GM21515 (cell line): ENCODE measurements at regions not wholly inside any gene's neighbourhood (a gene's known extent, or its start where the extent isn't known, plus 50 kb on each side); places are given as distances from the start of the nearest gene placed in this dataset.

ENCODE experiments used
- ATAC-seq: cut with Tn5 transposase; IDR thresholded peaks from one replicate; pipeline ENCODE4 v1.9.1; 2021; ENCODE audit not compliant: unreplicated experiment

DNA sequence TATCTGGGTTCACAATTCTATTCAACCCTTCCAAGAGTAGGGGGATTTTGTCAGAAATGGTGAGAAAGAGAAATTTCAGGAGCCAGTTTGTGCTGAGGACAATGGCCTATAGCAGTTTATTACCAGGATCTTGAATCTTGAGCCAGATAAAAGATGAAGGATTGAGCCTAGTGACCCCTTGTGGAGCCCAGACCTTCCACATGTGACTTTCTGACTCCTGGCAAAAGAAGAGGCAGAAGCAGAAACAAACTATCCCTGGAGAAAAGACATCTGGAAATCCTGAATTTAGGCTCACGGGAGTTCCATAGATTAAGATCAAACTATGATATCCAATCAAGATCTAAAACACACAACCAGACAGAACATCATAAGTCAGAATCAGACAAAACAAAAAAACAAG is 60.9 kb upstream of the CHRM2 start:
- ATAC-seq, result no peak

DNA sequence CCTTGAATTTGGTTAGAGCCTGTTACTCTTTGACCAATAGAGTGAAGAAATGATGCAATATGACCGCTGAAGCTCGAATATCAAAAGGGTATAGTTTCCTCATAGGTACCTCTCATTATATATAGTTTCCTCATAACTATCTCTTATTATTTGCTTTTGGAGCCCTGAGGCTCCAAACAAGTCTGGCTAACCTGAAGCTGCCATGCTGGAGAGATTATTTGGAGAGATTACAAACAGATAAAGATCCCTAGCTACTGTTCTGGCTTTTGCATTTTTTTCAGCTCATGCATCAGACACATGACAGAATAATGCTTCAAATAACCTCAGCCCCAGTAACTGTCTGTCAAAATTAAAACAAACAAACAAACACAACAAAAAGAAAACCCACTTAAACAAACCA is 65.4 kb upstream of the CHRM2 start:
- ATAC-seq, result no peak

DNA sequence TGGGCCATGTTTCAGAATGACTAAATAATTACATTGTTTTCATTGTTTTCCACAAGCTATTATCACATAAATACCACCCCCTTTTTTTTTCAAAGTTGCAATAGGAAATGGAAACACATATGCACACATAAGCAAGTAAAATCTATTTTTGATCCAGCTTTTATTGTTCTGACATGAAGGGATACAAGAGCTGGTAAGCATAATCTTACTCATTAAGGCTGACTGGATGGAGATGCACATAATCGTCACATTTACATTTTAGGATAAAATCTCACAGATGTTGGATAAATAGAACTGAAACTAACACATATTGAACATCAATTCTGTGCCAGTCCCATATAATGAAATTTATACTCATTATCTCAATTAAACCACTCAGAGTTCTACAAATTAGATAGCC is 84.5 kb upstream of the CHRM2 start:
- ATAC-seq, result no peak

DNA sequence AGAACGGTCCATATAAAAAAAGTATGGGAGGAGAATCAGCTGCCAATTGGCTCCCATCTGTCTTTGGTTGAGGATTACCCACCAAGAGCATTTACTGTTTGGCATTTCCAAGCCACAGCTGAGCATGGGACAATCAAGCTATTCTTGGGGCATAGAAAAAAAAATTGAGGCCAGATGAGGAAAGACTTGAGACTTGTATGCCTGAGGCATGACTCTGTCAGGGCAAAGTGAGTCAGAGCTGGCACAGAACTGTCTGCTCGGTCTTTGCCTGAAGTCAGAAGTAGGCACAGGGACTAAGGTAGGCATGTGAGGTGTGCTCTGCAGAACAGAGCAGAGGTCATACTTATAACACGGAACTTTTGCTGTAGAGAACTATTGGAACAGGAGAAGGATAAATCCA is 126.5 kb upstream of the CHRM2 start:
- ATAC-seq, result no peak

DNA sequence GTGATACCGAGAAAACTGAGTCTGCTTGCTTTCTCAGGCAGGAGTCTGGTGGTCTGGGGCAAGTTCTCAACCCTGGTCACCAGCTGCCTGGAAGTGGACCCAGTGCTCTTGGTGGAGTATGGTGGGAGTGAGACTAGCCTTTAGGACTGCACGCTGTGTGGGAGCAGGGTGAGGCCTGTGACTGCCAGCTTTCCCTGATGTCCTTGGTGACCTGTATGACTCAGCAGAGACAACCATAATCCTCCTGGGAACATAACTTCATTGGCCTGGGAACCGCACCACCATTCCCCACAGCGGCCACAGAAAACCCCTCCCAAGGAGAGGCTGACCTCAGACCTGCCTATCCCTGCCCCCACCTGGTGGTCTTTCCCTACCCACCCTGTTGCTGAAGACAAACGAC is 139.5 kb upstream of the CHRM2 start:
- no peak for ATAC-seq

DNA sequence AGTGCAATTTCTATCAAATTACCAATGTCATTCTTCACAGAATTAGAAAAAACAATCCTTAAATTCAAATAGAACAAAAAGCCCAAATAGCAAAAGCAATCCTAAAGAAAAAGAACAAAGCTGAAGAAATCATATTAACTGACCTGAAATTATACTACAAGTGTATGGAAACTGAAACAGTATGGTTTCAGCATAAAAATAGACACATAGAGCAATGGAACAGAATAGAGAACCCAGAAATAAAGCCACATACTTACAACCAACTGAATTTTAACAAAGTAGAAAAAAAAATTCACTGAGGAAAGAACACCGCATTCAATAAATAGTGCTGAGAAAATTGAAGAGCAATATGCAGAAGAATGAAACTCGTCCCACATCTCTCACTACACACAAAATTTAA is 142.0 kb upstream of the CHRM2 start:
- no peak for ATAC-seq

DNA sequence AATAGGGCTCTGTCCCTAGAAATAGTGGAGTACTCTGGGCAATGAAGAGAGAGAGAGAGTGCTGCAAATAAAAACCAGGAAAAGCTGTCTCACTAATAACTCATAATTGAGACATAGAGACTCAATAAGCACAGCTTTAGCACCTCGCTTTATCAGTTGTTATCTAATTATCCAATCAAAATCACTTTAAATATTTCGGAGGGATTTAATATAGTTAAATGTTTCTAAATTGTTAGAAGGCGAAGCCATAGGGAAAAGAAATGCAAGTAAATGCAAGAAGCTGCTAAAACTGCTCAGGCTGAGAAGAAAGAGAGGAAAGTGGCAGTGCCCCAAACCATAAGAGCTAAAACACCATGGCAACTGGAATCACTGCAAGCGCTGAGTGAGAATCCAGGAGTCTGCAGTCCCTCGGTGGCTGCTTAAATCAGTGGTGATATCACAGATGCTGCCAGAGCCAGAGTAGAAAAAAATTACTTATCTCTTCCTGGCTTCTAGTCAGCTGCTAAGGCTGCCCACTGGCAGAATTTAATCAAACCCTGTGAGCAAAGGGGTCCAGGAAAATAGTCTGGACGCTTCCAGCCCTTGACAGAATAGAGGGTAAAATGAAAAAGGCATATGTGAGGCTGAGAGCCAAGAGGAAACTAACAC is 150.4 kb upstream of the CHRM2 start:
- ATAC-seq, result no peak

DNA sequence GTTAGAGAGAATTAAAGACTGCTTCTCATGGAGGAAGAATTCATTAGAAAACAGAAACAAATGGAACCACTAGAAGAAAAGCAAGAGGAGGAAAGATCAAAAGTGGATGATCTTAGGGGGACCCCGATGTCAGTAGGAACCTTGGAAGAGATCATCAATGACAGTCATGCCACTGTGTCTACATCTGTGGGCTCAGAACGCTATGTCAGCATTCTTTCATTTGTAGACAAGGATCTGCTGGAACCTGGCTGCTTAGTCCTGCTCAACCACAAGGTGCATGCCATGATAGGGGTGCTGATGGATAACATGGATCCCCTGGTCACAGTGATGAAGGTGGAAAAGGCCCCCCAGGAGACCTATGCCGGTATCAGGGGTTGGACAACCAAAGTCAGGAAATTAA is 154.4 kb upstream of the CHRM2 start:
- no peak for ATAC-seq

DNA sequence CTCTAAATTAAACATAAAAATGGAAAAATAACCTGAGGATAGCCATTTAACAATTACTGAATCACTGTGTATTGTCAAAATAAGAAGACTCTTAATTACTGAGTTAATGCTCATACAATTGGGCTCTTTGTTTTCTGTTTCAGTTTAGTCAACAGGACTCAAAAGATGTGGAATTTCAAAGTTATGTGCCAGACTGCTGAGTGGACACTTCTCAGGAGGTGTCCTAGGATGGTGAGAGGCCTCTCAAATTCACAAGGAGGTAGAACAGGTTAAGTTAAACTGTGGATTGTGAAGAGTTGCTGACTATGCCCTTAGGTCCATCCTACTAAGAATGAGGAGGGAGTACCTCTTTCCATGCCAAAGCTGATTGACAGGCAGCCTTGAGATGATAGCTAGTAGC is 157.7 kb upstream of the CHRM2 start:
- no peak for ATAC-seq

DNA sequence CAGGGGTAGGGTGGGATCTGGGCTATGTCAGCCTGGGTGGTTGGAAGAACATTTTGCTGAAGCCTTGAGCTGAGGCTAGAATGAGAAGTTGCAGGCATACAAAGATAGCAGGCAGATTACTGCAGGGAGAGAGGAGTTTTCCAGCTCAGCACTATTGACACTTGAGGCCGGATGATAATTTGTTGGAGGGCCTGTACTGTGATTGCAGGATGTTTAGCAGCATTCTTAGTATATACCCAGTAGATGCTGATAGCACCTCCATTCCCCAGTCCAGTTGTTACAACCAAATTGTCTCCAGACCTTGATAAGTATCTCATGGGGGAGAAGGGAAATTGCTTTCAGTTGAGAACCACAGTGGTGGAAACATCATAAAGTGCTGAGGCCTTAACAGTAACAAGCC is 158.6 kb upstream of the CHRM2 start:
- ATAC-seq, result no peak

DNA sequence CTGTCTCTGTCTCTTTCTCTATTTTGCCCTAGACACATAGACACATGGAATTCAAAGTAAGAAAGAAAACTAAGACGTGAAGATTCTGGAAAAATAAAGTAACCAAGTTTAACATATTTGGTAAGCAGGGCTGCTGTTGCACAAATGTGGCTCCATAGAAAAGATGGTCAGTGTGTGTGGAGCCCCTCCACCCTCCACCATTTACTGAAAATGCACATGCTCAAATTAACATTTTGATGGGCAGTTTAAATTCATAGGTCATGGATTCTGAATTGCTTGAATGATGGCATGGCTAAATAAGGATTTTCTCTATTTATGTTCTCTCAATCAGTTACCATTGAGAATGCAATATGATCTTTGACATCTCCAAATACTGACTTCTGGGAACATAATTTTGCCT is 165.5 kb upstream of the CHRM2 start:
- ATAC-seq, result no peak

DNA sequence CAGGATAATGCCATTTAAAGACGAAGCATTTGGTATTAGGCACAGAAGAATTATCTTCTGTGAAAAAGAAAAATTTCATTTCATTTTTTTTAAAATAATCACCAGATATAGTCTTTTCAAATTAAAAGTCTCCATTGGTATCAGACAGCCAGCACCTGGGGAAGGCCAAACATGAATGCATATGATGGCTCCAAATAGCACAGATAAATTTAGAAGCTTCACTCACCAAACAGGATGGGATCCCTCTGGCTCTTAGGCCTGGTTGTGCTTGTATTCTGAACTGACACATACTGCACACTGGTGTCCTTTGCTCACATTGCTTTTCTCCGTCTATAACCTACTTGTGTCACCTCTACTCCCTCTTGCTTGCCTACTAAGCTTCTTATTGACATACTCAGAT is 169.5 kb upstream of the CHRM2 start:
- ATAC-seq, result no peak

DNA sequence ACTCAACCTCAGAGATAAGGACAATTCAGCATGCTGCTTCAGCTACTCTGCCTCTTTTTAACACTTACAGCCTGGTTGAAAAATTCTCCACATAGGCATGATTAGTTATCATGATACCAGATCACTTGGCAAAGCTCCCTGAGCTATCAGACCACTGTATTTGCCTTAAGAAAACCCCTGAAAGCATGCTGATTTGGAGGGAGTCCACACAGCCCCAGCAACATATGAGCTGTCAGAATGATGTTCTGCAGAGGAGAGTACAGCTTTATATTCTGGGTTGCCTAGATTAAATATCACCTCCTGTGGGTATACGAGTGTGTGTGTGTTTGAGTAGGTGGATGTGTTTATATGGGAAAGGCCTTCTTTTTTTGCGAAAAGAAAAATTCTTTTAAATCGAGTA is 170.2 kb upstream of the CHRM2 start:
- no peak for ATAC-seq

DNA sequence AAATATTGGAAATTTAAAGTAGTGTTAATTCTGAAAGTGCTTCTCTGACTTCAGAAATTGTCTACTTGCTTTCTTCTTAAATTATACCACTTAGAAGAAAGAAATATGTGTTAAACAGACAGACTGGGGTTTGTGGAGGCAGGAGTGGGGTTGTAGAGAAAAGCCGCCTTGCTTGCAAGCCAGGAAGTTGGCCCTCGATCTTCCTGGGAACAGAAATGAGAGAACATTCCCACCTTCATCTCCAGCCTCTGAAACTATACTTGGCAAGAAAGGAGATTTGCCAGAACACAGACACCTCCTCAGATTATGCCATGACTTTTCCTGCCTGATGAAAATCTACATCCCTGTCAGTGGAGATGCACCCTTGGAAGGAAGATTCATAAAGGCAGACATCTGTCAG is 171.2 kb upstream of the CHRM2 start:
- ATAC-seq, result no peak

DNA sequence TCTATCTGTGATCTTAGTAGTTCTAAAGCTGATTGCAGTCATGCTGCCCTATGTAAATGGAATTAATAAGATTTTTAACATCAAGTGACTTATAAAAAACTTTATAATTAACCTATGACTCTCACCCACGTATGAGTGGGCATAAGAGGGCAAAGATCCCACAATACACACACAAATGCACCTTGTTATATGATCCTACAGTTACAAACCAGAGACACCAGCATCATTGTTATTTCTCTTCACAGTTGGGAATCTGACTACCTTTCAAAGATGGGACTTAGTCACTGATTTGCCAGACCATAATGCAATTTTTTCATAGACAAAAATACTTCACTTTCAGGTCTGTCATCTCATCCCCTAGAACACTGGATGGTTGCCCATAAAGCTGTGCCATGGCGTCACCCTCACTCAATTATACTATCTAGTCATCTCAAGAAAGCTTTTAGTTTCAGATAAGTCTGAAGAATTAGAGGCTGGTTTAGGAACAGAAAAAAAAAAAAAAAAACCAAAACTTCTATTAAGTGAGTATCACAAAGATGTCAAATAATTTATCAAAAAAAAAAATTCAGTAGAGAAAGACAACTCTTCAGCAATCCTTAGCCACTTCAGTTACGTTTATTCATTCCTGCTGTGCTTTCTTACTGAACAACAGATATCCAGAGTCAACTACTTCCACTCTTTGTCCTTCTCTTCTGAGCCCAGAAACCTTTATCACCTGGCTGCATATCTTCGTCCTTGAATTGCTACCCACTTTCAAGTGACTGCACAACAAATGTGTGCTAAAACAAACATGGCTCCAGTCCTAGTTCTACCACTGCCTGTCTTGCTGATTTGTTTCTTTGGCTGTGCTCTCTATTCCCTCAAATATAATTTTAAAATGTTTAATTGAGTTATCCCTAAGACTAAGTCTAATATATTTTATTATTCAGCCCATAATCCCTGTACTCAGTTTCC is 175.0 kb upstream of the CHRM2 start:
- ATAC-seq, result no peak

DNA sequence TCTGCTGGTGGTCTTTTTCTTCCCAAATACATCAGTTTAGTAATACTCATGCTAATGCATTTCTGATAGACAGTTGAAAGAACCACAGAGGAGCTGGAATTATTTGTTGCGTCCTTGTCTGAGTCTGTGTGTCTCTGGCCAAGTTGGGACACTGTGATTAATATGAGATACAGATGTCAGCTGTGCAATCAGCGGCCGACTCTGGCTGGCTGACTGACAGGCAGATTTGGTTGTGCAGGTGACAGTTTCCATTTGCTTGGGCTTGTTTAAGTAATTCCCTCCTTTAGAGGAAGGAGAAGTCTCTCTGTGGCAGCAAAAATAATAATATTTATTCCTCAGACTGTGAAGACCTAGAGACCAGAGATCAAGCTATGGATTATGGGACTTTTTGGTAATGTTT is 176.2 kb upstream of the CHRM2 start:
- ATAC-seq, result no peak

DNA sequence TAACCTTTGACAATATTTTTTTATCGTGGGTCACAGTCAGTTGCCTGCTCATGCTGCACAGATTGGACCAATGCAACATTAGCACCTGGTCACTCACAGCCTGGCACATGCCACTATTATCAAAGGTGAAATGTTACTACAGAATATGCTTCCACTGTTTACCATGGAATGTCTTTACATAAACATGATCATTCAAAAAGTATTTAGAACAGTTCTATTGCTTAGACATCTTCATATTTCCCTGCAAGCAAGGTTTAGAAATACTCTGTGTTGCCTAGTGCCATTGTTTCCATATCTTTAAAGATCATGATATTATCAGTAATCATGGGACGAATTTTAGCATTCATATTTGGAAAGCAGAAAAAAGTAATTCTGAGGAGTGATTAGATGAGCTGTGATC is 179.9 kb upstream of the CHRM2 start:
- ATAC-seq, result no peak

DNA sequence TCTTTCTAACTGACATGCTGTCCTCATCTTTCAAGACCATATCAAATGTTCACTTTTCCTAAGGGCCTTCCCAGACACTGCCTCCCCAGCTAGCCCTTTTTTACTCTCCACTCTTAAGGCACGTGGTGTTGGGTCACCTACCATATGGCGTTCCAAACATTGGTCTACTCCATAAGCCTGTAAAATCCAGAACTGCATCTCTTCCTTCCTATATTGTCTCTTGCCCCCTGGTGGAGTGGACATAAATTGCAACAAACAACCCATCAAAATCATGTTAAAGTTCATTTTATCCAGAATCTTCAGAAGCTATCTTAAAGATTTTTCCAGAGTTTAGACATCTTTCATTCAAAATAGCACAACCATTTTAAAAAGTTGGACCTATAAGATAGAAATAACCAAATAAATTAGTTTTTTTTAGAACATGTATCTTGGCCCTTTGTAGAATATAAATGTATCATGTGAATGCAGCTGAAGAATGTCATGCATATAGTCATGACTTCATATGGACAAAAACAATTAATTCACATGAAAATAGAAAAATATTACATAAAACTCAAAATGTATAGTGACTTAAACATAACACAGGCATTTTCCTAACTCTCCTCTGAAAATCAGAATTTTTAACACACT is 180.6 kb upstream of the CHRM2 start:
- ATAC-seq, result no peak

DNA sequence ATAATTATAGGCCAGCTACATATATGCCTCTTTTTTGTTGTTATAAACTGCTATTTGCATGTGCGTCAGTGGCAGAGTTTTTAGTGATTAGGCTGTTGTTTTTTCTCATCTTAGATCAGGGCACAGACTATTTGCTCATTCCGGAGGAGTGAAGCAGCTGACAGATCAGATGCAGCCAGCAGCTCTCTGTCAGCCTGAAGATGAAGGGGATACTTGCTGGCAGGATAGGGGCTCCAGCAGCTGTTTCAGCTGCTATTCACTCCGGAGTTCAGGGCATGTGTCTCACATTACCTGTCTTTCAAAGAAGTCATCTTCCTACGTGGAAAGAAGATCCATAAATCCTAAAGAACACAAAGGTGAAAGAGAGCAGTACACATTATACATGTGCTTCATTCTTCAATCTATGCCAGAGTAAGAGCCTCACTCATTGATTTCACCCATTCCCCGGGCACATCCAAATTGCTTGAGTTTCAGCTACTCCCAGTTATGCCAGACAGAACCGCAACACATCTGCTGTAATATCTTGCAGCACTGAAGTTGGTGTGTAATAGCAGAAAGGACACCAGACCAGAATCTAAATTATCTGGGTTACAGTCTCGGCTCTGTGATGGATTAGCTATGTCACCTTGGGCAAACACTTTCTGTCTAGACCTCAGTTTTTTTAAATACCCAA is 182.8 kb upstream of the CHRM2 start:
- ATAC-seq, result no peak

DNA sequence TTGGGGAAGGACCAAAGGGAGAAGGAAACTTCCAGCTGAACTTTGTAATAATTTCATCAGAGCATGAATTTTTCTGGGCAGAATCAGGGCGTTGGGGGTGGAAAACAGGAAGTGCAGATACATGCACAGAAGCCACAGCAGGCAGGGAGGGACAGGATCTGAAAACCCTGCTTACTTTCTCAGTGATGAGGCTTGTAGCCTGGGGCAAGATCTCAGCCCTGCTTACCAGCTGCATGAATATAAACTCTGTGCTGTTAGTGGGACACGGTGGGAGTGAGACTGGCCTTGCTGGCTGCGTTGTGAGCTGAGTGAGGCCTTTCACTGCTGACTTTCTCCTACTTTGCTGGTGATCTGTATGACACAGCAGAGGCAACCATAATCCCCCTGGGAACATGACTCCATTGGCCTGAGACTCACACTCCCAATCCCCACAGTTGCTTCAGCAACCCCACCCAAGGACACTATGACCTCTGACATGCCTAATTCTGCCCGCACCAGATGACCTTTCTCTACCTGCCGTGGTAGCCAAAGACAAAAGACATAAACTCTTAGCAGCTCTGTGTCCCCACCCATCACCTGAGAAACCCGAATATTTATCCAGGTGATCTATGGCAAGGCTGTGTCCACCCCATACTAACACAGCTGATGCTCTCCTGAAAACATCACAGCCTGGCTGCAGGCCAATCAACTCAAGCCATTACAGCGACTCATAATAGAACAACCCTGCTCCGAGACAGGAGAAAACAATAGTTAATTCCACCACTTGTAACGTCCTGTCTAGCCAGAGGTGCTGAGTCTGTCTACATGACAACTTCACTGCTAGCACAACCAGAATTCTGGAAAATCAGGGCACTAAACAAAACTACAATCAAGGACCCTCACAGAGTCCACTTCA is 190.7 kb upstream of the CHRM2 start:
- ATAC-seq, result no peak

DNA sequence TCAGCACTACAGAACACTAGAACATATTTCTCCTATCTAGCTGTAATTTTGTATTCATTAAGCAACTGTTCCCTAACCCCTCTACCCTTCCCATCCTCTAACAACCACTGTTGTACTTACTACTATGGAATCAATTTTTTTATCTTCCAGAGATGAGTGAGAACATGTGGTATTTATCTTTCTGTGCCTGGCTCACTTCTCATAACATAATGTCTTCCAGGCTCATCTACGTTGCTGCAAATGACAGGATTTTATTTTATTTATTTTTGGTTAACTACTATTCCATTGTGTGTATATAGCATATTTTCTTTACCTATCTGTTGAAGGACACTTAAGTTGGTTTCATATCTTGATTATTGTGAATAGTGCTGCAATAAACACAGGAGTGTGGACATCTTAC is 200.9 kb upstream of the CHRM2 start:
- no peak for ATAC-seq
